ENCODE measurements at regions not wholly inside any gene's neighbourhood (a gene's known extent, or its start where the extent isn't known, plus 50 kb on each side); places are given as distances from the start of the nearest gene placed in this dataset.

DNA sequence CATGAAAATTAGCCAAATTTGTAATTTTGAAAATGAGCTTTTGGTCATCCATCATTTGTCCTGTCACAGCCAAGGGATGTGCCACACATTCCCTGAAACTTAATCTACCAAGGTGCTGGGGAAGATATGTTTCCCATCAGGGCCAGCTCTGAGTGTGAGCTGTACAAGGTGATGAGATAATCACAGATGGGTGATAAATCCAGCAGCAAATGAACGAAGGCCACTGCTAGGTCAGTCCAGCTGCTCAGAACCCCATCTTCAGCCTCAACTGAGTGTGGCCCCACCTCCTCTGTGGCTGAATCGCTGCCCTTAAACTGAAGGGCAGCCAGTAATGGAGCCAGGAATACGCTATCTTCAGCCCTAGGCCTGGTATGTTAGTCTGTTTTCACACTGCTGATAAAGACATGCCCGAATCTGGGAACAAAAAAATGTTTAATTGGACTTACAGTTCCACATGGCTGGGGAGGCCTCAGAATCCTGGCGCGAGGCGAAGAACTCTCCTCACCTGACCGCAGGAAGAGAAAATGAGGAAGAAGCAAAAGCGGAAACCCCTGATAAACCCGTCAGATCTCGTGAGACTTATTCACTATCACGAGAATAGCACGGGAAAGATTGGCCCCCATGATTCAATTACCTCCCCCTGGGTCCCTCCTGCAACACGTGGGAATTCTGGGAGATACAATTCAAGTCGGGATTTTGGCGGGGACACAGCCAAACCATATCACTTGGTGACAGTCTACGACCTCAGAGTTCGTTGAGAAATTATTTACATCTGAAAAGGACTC lies 553.0 kb downstream of the NTRK3 start:
- TF ChIP-seq, protein P1, sequence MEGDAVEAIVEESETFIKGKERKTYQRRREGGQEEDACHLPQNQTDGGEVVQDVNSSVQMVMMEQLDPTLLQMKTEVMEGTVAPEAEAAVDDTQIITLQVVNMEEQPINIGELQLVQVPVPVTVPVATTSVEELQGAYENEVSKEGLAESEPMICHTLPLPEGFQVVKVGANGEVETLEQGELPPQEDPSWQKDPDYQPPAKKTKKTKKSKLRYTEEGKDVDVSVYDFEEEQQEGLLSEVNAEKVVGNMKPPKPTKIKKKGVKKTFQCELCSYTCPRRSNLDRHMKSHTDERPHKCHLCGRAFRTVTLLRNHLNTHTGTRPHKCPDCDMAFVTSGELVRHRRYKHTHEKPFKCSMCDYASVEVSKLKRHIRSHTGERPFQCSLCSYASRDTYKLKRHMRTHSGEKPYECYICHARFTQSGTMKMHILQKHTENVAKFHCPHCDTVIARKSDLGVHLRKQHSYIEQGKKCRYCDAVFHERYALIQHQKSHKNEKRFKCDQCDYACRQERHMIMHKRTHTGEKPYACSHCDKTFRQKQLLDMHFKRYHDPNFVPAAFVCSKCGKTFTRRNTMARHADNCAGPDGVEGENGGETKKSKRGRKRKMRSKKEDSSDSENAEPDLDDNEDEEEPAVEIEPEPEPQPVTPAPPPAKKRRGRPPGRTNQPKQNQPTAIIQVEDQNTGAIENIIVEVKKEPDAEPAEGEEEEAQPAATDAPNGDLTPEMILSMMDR (IDR thresholded peaks at IDR 0.05; ENCODE audit: insufficient read depth, low read length) = no peak
- TF ChIP-seq, protein P2, sequence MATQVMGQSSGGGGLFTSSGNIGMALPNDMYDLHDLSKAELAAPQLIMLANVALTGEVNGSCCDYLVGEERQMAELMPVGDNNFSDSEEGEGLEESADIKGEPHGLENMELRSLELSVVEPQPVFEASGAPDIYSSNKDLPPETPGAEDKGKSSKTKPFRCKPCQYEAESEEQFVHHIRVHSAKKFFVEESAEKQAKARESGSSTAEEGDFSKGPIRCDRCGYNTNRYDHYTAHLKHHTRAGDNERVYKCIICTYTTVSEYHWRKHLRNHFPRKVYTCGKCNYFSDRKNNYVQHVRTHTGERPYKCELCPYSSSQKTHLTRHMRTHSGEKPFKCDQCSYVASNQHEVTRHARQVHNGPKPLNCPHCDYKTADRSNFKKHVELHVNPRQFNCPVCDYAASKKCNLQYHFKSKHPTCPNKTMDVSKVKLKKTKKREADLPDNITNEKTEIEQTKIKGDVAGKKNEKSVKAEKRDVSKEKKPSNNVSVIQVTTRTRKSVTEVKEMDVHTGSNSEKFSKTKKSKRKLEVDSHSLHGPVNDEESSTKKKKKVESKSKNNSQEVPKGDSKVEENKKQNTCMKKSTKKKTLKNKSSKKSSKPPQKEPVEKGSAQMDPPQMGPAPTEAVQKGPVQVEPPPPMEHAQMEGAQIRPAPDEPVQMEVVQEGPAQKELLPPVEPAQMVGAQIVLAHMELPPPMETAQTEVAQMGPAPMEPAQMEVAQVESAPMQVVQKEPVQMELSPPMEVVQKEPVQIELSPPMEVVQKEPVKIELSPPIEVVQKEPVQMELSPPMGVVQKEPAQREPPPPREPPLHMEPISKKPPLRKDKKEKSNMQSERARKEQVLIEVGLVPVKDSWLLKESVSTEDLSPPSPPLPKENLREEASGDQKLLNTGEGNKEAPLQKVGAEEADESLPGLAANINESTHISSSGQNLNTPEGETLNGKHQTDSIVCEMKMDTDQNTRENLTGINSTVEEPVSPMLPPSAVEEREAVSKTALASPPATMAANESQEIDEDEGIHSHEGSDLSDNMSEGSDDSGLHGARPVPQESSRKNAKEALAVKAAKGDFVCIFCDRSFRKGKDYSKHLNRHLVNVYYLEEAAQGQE (IDR thresholded peaks at IDR 0.05; ENCODE audit: insufficient replicate concordance, low read depth) = no peak
- TF ChIP-seq POLR2AphosphoS5 (IDR thresholded peaks at IDR 0.05; ENCODE audit: low read depth) = no peak
- no peak for TF ChIP-seq GABPA (IDR thresholded peaks at IDR 0.05; ENCODE audit: low read depth)

Measured in HL-60 (cell line).